Gastroesophageal sphincter (tissue), 4 donors: ENCODE measurements at regions not wholly inside any gene's neighbourhood (a gene's known extent, or its start where the extent isn't known, plus 50 kb on each side); places are given as distances from the start of the nearest gene placed in this dataset.

Source experiments
- ATAC-seq: fragments of 150-250 bp; one replicate; pipeline ENCODE4 v1.9.1; 2016; ENCODE audit warnings: mild to moderate bottlenecking, moderate library complexity
- H3K27ac ChIP-seq, 4 donors: fragments of 200-600 bp; sonication (generic) in 3 of 4; 1 replicate in 3 of 4; 2 replicates in 1 of 4; pipeline ENCODE4 v1.5.1; 2016 to 2019
- H3K27me3 ChIP-seq: fragments of 200-600 bp; sonication (generic); one replicate; pipeline ENCODE4 v1.5.1; 2019
- H3K36me3 ChIP-seq, 2 donors: fragments of 200-600 bp; sonication (generic); one replicate each; pipeline ENCODE4 v1.5.1; 2019; ENCODE audit warnings: control low read depth in 1 of 2
- H3K4me1 ChIP-seq, 3 donors: fragments of 200-600 bp; sonication (generic); 1 replicate in 2 of 3; 2 replicates in 1 of 3; pipeline ENCODE4 v1.5.1; 2016 to 2019; ENCODE audit warnings: control low read depth in 2 of 3
- H3K4me3 ChIP-seq, 2 donors: fragments of 200-600 bp; sonication (generic); one replicate each; pipeline ENCODE4 v1.5.1; 2019; ENCODE audit warnings: mild to moderate bottlenecking in 1 of 2, moderate library complexity in 1 of 2
- H3K9me3 ChIP-seq, 3 donors: fragments of 200-600 bp; sonication (generic); one replicate each; pipeline ENCODE4 v1.5.1; 2017 to 2019; ENCODE audit warnings: control low read depth in 2 of 3
- CTCF ChIP-seq, 4 experiments: fragments of 200-600 bp in 2 of 4; fragments of 450-650 bp in 2 of 4; sonication (generic) in 1 of 4; IDR thresholded peaks; one replicate each; pipeline ENCODE4 v1.5.1; 2017 to 2019; ENCODE audit warnings: antibody characterized with exemption in 4 of 4, mild to moderate bottlenecking in 2 of 4, moderate library complexity in 2 of 4
- EP300 ChIP-seq: sonication (generic); formaldehyde crosslinking; IDR thresholded peaks from one replicate; pipeline ENCODE4 v1.6.1; 2017; ENCODE audit warnings: antibody characterized with exemption, mild to moderate bottlenecking
- POLR2A ChIP-seq, 2 donors: fragments of 450-650 bp; IDR thresholded peaks; one replicate each; pipeline ENCODE4 v1.6.1; 2017; ENCODE audit warnings: antibody characterized with exemption in 2 of 2, mild to moderate bottlenecking in 2 of 2, moderate library complexity in 1 of 2
- POLR2AphosphoS5 ChIP-seq: sonication (generic); formaldehyde crosslinking; IDR thresholded peaks from one replicate; pipeline ENCODE4 v1.6.1; 2017; ENCODE audit warnings: antibody characterized with exemption
- WGBS, 2 donors: methylation state at CpG; one replicate each; pipeline ENCODE4 v1.1.5; 2018; ENCODE audit warnings: low coverage in 1 of 2; 5-methylcytosine and 5-hydroxymethylcytosine counted together

- peaks cover 5% of the 10 kb centered on the region for H3K27me3 ChIP-seq
- H3K4me3 ChIP-seq = no peak overlapping the region
- no peaks in the 10 kb centered on the region for H3K36me3 ChIP-seq
- H3K27ac ChIP-seq = no peak overlapping the region
- H3K9me3 ChIP-seq = peaks cover 0 to 14% (median 0%) of the 10 kb centered on the region in 3 donors
- H3K4me1 ChIP-seq = no peaks in the 10 kb centered on the region
- TF ChIP-seq CTCF (IDR thresholded peaks at IDR 0.05) (no peak), POLR2AphosphoS5 (no peak)
- WGBS, 2 donors = 52 to 61% methylated on average over 3 of the region's 3 CpGs
- no peak for ATAC-seq
Observed at GRCh38 chr1:204736836-204737235, 51.3 kb upstream of the LRRN2 start.

GRCh38 chr1:204738506-204738905 lies 53.0 kb upstream of the LRRN2 start:
- peaks cover 5% of the 10 kb centered on the region for H3K27me3 ChIP-seq
- no peak for ATAC-seq
- H3K9me3 ChIP-seq = peaks cover 0 to 14% (median 0%) of the 10 kb centered on the region in 3 donors
- WGBS, 2 donors = 85 to 94% methylated on average over 1 of the region's 1 CpG
- no peak overlapping the region for H3K4me3 ChIP-seq
- TF ChIP-seq EP300 (no peak), POLR2AphosphoS5 (no peak), POLR2A (IDR thresholded peaks at IDR 0.05) (no peak), CTCF (IDR thresholded peaks at IDR 0.05) (no peak)
- no peaks in the 10 kb centered on the region for H3K4me1 ChIP-seq
- no peak overlapping the region for H3K27ac ChIP-seq
- no peaks in the 10 kb centered on the region for H3K36me3 ChIP-seq

GRCh38 chr1:204740354-204740753 lies 54.8 kb upstream of the LRRN2 start:
- Histone ChIP-seq H3K4me3 (no peak overlapping the region), H3K27ac (no peak overlapping the region), H3K36me3 (no peaks in the 10 kb centered on the region), H3K4me1 (no peaks in the 10 kb centered on the region), H3K9me3 (peaks cover 0 to 14% (median 0%) of the 10 kb centered on the region in 3 donors), H3K27me3 (no peaks in the 10 kb centered on the region)
- ATAC-seq = no peak
- TF ChIP-seq POLR2A (IDR thresholded peaks at IDR 0.05) = no peak
- no peak for TF ChIP-seq POLR2AphosphoS5
- no peak for TF ChIP-seq EP300
- no peak for TF ChIP-seq CTCF (IDR thresholded peaks at IDR 0.05)

GRCh38 chr1:204741440-204741839 lies 55.9 kb upstream of the LRRN2 start:
- Histone ChIP-seq H3K27me3 (no peaks in the 10 kb centered on the region), H3K27ac (no peak overlapping the region), H3K9me3 (peaks cover 0 to 14% (median 0%) of the 10 kb centered on the region in 3 donors), H3K4me3 (no peak overlapping the region), H3K4me1 (no peaks in the 10 kb centered on the region), H3K36me3 (no peaks in the 10 kb centered on the region)
- 78% methylated on average over 1 of the region's 1 CpG; no CpG with 5 or more reads in 1 of the 2 donors for WGBS, 2 donors
- no peak for TF ChIP-seq CTCF (IDR thresholded peaks at IDR 0.05)
- no peak for TF ChIP-seq POLR2AphosphoS5
- TF ChIP-seq POLR2A (IDR thresholded peaks at IDR 0.05) = no peak
- TF ChIP-seq EP300 = no peak
- no peak for ATAC-seq

GRCh38 chr1:204742676-204743251 lies 57.2 kb upstream of the LRRN2 start:
- no peak overlapping the region for H3K4me3 ChIP-seq
- no peak for ATAC-seq
- H3K9me3 ChIP-seq = peaks cover 0 to 13% (median 0%) of the 10 kb centered on the region in 3 donors
- no peak overlapping the region for H3K27ac ChIP-seq
- WGBS, 2 donors = 86 to 88% methylated on average over 4 to 5 of the region's 8 CpGs
- no peaks in the 10 kb centered on the region for H3K4me1 ChIP-seq
- TF ChIP-seq EP300 (no peak), CTCF (IDR thresholded peaks at IDR 0.05) (no peak), POLR2AphosphoS5 (no peak), POLR2A (IDR thresholded peaks at IDR 0.05) (no peak)
- no peaks in the 10 kb centered on the region for H3K36me3 ChIP-seq
- H3K27me3 ChIP-seq = no peaks in the 10 kb centered on the region
